Osteoblast (primary cell): ENCODE measurements at regions not wholly inside any gene's neighbourhood (a gene's known extent, or its start where the extent isn't known, plus 50 kb on each side); places are given as distances from the start of the nearest gene placed in this dataset.

Experiments used
- DNase-seq: peaks from one replicate; pipeline ENCODE4 v3.0.0; 2011; ENCODE audit warnings: low spot score, mixed read lengths; ENCODE audit not compliant: insufficient read length; ENCODE audit errors: missing footprints
- H2AFZ ChIP-seq: 2 replicates; pipeline ENCODE4 v1.6.0; 2011; ENCODE audit warnings: mild to moderate bottlenecking, low read length
- H3K27ac ChIP-seq: 2 replicates; pipeline ENCODE4 v1.5.1; 2011; ENCODE audit warnings: mild to moderate bottlenecking, low read depth, low read length, moderate library complexity
- H3K27me3 ChIP-seq: 2 replicates; pipeline ENCODE4 v1.6.0; 2012; ENCODE audit warnings: mild to moderate bottlenecking, control low read depth, inconsistent platforms, low read length, moderate library complexity; ENCODE audit not compliant: insufficient read depth
- H3K36me3 ChIP-seq: 2 replicates; pipeline ENCODE4 v1.5.1; 2011; ENCODE audit warnings: mild to moderate bottlenecking, low read length, control low read depth, moderate library complexity; ENCODE audit not compliant: insufficient read depth
- H3K4me1 ChIP-seq: 2 replicates; pipeline ENCODE4 v1.5.1; 2011; ENCODE audit warnings: mild to moderate bottlenecking, low read length, control low read depth, moderate library complexity; ENCODE audit not compliant: insufficient read depth
- H3K4me2 ChIP-seq: 2 replicates; pipeline ENCODE4 v1.6.0; 2011; ENCODE audit warnings: mild to moderate bottlenecking, low read length; ENCODE audit not compliant: insufficient read depth
- H3K4me3 ChIP-seq: fragments of 200-600 bp; sonication (generic); 3 replicates; pipeline ENCODE4 v1.5.1; 2012; ENCODE audit warnings: mild to moderate bottlenecking, low read length, inconsistent platforms; ENCODE audit not compliant: insufficient read depth
- H3K79me2 ChIP-seq: 2 replicates; pipeline ENCODE4 v1.6.0; 2012; ENCODE audit warnings: mild to moderate bottlenecking, low read length, control low read depth, inconsistent platforms; ENCODE audit not compliant: insufficient read depth
- H3K9me3 ChIP-seq: 2 replicates; pipeline ENCODE4 v1.5.1; 2011; ENCODE audit warnings: low read depth, low read length, control low read depth
- H4K20me1 ChIP-seq: 2 replicates; pipeline ENCODE4 v1.6.0; 2012; ENCODE audit warnings: mild to moderate bottlenecking, low read length, control low read depth; ENCODE audit not compliant: insufficient read depth
- TF ChIP-seq, protein P1 (sequence below): IDR thresholded peaks from 2 replicates; pipeline ENCODE4 v1.5.1; 2011; ENCODE audit warnings: mild to moderate bottlenecking, low read depth, low read length, moderate library complexity; ENCODE audit errors: extremely low read depth

DNA sequence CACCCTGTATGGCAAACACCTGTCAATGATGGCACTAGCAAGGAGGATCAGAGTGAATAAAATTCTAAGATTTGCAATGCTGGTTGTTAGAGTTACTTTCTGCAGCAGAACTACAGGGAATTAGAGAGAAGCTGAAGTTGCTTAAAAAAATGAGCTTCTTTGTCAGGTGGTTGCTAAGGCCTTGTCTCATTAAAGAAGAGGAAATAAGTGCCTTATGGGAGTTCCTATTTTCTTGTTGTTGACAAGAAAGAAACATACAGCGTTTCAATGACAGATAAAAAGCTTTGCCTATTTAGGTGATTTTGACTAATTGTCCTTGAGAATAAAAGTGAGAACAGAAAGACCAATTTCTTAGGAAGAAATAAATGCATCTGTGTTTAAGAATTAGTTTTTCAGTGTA lies 106.0 kb upstream of the ARHGAP24 start:
- H4K20me1 ChIP-seq, result no peaks in the 10 kb centered on the region
- no peak overlapping the region for H2AFZ ChIP-seq
- H3K36me3 ChIP-seq, result no peaks in the 10 kb centered on the region
- H3K79me2 ChIP-seq, result no peaks in the 10 kb centered on the region
- DNase-seq, result no peak
- no peaks in the 10 kb centered on the region for H3K4me1 ChIP-seq
- TF ChIP-seq, protein P1, sequence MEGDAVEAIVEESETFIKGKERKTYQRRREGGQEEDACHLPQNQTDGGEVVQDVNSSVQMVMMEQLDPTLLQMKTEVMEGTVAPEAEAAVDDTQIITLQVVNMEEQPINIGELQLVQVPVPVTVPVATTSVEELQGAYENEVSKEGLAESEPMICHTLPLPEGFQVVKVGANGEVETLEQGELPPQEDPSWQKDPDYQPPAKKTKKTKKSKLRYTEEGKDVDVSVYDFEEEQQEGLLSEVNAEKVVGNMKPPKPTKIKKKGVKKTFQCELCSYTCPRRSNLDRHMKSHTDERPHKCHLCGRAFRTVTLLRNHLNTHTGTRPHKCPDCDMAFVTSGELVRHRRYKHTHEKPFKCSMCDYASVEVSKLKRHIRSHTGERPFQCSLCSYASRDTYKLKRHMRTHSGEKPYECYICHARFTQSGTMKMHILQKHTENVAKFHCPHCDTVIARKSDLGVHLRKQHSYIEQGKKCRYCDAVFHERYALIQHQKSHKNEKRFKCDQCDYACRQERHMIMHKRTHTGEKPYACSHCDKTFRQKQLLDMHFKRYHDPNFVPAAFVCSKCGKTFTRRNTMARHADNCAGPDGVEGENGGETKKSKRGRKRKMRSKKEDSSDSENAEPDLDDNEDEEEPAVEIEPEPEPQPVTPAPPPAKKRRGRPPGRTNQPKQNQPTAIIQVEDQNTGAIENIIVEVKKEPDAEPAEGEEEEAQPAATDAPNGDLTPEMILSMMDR, result no peak
- H3K4me3 ChIP-seq, result no peak overlapping the region
- H3K27me3 ChIP-seq, result peaks cover 11% of the 10 kb centered on the region
- no peaks in the 10 kb centered on the region for H3K9me3 ChIP-seq
- H3K4me2 ChIP-seq, result no peak overlapping the region
- H3K27ac ChIP-seq, result no peak overlapping the region

DNA sequence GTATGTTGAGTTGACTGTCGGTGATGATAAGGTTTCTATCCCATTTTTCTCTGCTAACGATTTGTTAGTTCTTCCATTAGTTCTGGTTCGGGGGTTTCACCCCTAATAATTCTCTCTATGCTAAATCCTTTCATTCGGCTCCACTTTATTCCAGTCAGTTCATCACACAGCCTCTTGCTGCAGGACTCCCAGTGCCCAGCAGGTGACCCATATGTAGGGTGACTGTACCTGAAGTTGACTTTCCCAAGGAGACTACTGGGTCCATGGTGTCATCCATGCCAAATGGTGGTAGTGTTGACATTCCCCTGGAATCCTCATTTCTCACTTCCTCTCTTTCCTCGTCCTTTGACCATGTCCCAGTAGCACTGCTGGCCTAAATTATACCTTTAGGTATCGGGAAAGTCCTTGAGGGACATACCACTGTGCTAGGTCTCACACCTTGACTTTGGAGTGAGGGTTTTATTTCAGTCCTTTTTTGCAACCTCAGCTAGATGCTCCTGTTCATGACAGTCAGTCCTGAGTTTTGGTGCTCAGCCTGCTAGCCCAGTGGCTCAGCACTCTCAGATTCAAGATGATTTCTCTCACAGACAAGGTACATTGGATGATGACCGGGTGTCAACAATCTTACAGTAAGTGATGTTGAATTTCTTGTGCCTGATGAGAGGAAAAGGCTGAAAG lies 105.1 kb upstream of the ARHGAP24 start:
- no peaks in the 10 kb centered on the region for H3K9me3 ChIP-seq
- TF ChIP-seq, protein P1, result no peak
- H3K79me2 ChIP-seq, result no peaks in the 10 kb centered on the region
- H3K27ac ChIP-seq, result no peak overlapping the region
- no peak for DNase-seq
- H2AFZ ChIP-seq, result no peak overlapping the region
- no peak overlapping the region for H3K4me2 ChIP-seq
- no peaks in the 10 kb centered on the region for H4K20me1 ChIP-seq
- H3K27me3 ChIP-seq, result peaks cover 11% of the 10 kb centered on the region
- H3K4me1 ChIP-seq, result no peaks in the 10 kb centered on the region
- no peaks in the 10 kb centered on the region for H3K36me3 ChIP-seq
- no peak overlapping the region for H3K4me3 ChIP-seq

DNA sequence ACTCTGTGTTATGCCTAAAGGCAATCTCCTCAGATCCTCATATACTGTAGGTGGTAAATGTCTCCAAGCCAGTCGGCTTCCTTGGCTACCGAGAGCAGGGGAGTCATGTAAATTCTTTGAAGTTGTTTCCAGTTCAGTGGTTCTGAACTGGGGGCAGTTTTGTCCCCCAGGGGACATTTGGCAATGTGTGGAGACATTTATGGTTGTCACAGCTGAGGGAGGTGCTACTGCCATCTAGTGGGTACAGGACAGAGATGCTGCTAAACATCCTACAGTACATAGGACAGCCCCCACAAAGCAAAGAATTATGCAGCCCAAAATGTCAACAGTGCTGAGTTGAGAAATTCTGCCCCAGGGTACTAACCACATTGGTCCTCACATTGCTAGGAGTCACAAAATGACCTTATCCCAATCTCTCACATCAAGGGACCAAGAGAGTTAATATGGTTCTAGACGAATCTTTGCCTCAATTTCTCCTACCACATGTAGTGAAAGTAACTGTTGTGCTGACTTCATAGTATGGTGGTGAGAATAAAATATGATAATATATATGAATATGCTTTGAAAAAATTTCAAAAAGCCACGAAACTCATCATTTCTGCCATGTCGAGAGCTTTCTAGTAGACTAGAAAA lies 104.4 kb upstream of the ARHGAP24 start:
- Histone ChIP-seq H3K4me3 (no peak overlapping the region), H3K36me3 (no peaks in the 10 kb centered on the region), H3K27me3 (peaks cover 11% of the 10 kb centered on the region), H3K4me2 (no peak overlapping the region), H2AFZ (no peak overlapping the region), H3K4me1 (no peaks in the 10 kb centered on the region), H3K79me2 (no peaks in the 10 kb centered on the region), H4K20me1 (no peaks in the 10 kb centered on the region), H3K9me3 (no peaks in the 10 kb centered on the region), H3K27ac (no peak overlapping the region)
- TF ChIP-seq, protein P1, result peak; percentile 88
- DNase-seq, result no peak

DNA sequence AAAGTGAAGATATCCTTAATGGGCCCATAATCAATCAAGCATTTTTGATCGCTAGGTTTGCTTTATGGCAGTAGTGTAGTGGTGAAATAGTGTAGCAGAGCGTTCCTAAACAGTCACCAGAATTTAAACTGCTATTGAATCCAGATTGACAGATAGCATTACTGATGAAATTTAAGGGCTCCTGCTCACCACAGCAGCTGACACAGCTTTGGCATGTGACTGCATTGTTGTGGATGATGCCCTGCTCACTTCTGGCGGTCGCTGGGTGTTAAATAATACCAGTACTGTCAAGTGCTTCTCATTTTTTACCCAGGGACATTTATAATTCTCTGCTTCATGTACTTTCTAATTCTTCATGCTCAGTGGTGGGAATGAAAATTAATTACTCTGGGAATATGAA lies 102.0 kb upstream of the ARHGAP24 start:
- no peak for DNase-seq
- H3K9me3 ChIP-seq, result no peaks in the 10 kb centered on the region
- no peaks in the 10 kb centered on the region for H3K79me2 ChIP-seq
- no peak overlapping the region for H3K4me3 ChIP-seq
- no peaks in the 10 kb centered on the region for H3K36me3 ChIP-seq
- H3K4me1 ChIP-seq, result no peaks in the 10 kb centered on the region
- no peak overlapping the region for H2AFZ ChIP-seq
- H4K20me1 ChIP-seq, result no peaks in the 10 kb centered on the region
- H3K4me2 ChIP-seq, result no peak overlapping the region
- peaks cover 9% of the 10 kb centered on the region for H3K27me3 ChIP-seq
- H3K27ac ChIP-seq, result no peak overlapping the region
- TF ChIP-seq, protein P1, result no peak
